Activated CD4-positive, alpha-beta T cell treated with anti-CD3 and anti-CD28 coated beads, Interleukin-2, amount 10 ng/mL, durations not matched to agents 7 days and 5 days (primary cell): ENCODE measurements at regions not wholly inside any gene's neighbourhood (a gene's known extent, or its start where the extent isn't known, plus 50 kb on each side); places are given as distances from the start of the nearest gene placed in this dataset.

Source experiments
- CTCF ChIA-PET: fragments of 350-600 bp; sonication (Branson Sonifier 250); formaldehyde crosslinking; loops from one replicate; lab custom pipeline; 2021; ENCODE audit warnings: antibody characterized with exemption; lab: Charles Lee
- POLR2A ChIA-PET: fragments of 350-600 bp; sonication (Branson Sonifier 250); formaldehyde crosslinking; loops from one replicate; lab custom pipeline; 2021; ENCODE audit warnings: antibody characterized with exemption; lab: Charles Lee
- DNase-seq: peaks from one replicate; pipeline ENCODE4 v3.0.0-alpha.2; 2020
- H3K27ac Mint-ChIP-seq: one replicate; pipeline ENCODE4 v1.8.0; 2021; ENCODE audit warnings: mild to moderate bottlenecking, moderate library complexity, mixed read lengths
- H3K27me3 Mint-ChIP-seq: one replicate; pipeline ENCODE4 v1.8.0; 2021; ENCODE audit warnings: mixed read lengths
- H3K36me3 Mint-ChIP-seq: one replicate; pipeline ENCODE4 v1.8.0; 2021; ENCODE audit warnings: low read depth, mixed read lengths
- H3K4me1 Mint-ChIP-seq: one replicate; pipeline ENCODE4 v1.8.0; 2021; ENCODE audit warnings: mixed read lengths
- H3K4me3 Mint-ChIP-seq: one replicate; pipeline ENCODE4 v1.8.0; 2021; ENCODE audit warnings: mild to moderate bottlenecking, moderate library complexity, mixed read lengths
- H3K9me3 Mint-ChIP-seq: one replicate; pipeline ENCODE4 v1.8.0; 2021; ENCODE audit warnings: mixed read lengths

GRCh38 chr2:19536136-19536535 lies 177.7 kb upstream of the OSR1 start:
- POLR2A ChIA-PET, result no interaction called here
- CTCF ChIA-PET, result no interaction called here
- Mint-ChIP-seq H3K4me1 (no peaks in the 10 kb centered on the region), H3K36me3 (no peaks in the 10 kb centered on the region), H3K27me3 (no peaks in the 10 kb centered on the region), H3K27ac (no peak overlapping the region), H3K9me3 (no peaks in the 10 kb centered on the region), H3K4me3 (no peak overlapping the region)
- DNase-seq, result no peak

GRCh38 chr2:19532547-19533196 lies 174.2 kb upstream of the OSR1 start:
- Mint-ChIP-seq H3K36me3 (no peaks in the 10 kb centered on the region), H3K27me3 (peaks cover 4% of the 10 kb centered on the region), H3K4me3 (no peak overlapping the region), H3K27ac (no peak overlapping the region), H3K4me1 (no peaks in the 10 kb centered on the region), H3K9me3 (no peaks in the 10 kb centered on the region)
- DNase-seq, result no peak
- ChIA-PET POLR2A (no interaction called here), CTCF (no interaction called here)

- no peaks in the 10 kb centered on the region for H3K36me3 Mint-ChIP-seq
- ChIA-PET CTCF (no interaction called here), POLR2A (interaction anchor here (0.6 kb wide), 1 partner anchor 1001 kb away, joined by 3 read pairs; no protein-coding TSS in a partner anchor)
- no peaks in the 10 kb centered on the region for H3K4me1 Mint-ChIP-seq
- no peak overlapping the region for H3K4me3 Mint-ChIP-seq
- no peaks in the 10 kb centered on the region for H3K9me3 Mint-ChIP-seq
- DNase-seq, result no peak
- H3K27me3 Mint-ChIP-seq, result peaks cover 5% of the 10 kb centered on the region
- no peak overlapping the region for H3K27ac Mint-ChIP-seq
Measured at GRCh38 chr2:19529677-19530076, 171.3 kb upstream of the OSR1 start.

- POLR2A ChIA-PET, result no interaction called here
- Mint-ChIP-seq H3K36me3 (no peaks in the 10 kb centered on the region), H3K4me1 (no peaks in the 10 kb centered on the region), H3K9me3 (no peaks in the 10 kb centered on the region), H3K27me3 (peaks cover 5% of the 10 kb centered on the region), H3K27ac (no peak overlapping the region), H3K4me3 (no peak overlapping the region)
- CTCF ChIA-PET, result no interaction called here
- no peak for DNase-seq
Measured at GRCh38 chr2:19527771-19528170, 169.3 kb upstream of the OSR1 start.

- H3K36me3 Mint-ChIP-seq, result no peaks in the 10 kb centered on the region
- no peak overlapping the region for H3K27ac Mint-ChIP-seq
- CTCF ChIA-PET, result no interaction called here
- no peak for DNase-seq
- POLR2A ChIA-PET, result no interaction called here
- no peaks in the 10 kb centered on the region for H3K9me3 Mint-ChIP-seq
- H3K27me3 Mint-ChIP-seq, result peaks cover 5% of the 10 kb centered on the region
- H3K4me3 Mint-ChIP-seq, result no peak overlapping the region
- H3K4me1 Mint-ChIP-seq, result no peaks in the 10 kb centered on the region
Measured at GRCh38 chr2:19525313-19525712, 166.9 kb upstream of the OSR1 start.

- Mint-ChIP-seq H3K9me3 (no peaks in the 10 kb centered on the region), H3K4me3 (no peak overlapping the region), H3K4me1 (no peaks in the 10 kb centered on the region), H3K27ac (no peak overlapping the region), H3K27me3 (peaks cover 3% of the 10 kb centered on the region), H3K36me3 (no peaks in the 10 kb centered on the region)
- POLR2A ChIA-PET, result no interaction called here
- DNase-seq, result no peak
- CTCF ChIA-PET, result no interaction called here
Measured at GRCh38 chr2:19519045-19519444, 160.6 kb upstream of the OSR1 start.

GRCh38 chr2:19507137-19507536 lies 148.7 kb upstream of the OSR1 start:
- no peaks in the 10 kb centered on the region for H3K9me3 Mint-ChIP-seq
- no peaks in the 10 kb centered on the region for H3K36me3 Mint-ChIP-seq
- H3K27me3 Mint-ChIP-seq, result peaks cover 14% of the 10 kb centered on the region
- no peak overlapping the region for H3K27ac Mint-ChIP-seq
- no peak for DNase-seq
- ChIA-PET CTCF (no interaction called here), POLR2A (no interaction called here)
- H3K4me1 Mint-ChIP-seq, result no peaks in the 10 kb centered on the region
- H3K4me3 Mint-ChIP-seq, result no peak overlapping the region

GRCh38 chr2:19505199-19506136 lies 147.0 kb upstream of the OSR1 start:
- no peak for DNase-seq
- CTCF ChIA-PET, result no interaction called here
- POLR2A ChIA-PET, result no interaction called here
- no peak overlapping the region for H3K27ac Mint-ChIP-seq
- H3K27me3 Mint-ChIP-seq, result peaks cover 11% of the 10 kb centered on the region
- H3K36me3 Mint-ChIP-seq, result no peaks in the 10 kb centered on the region
- H3K4me3 Mint-ChIP-seq, result no peak overlapping the region
- no peaks in the 10 kb centered on the region for H3K4me1 Mint-ChIP-seq
- no peaks in the 10 kb centered on the region for H3K9me3 Mint-ChIP-seq

GRCh38 chr2:19504400-19505198 lies 146.2 kb upstream of the OSR1 start:
- Mint-ChIP-seq H3K27ac (no peak overlapping the region), H3K9me3 (no peaks in the 10 kb centered on the region), H3K36me3 (no peaks in the 10 kb centered on the region), H3K4me3 (no peak overlapping the region), H3K27me3 (peaks cover 11% of the 10 kb centered on the region), H3K4me1 (no peaks in the 10 kb centered on the region)
- no peak for DNase-seq
- ChIA-PET POLR2A (no interaction called here), CTCF (interaction anchor here (0.7 kb wide), 1 partner anchor 407 kb away, joined by 4 read pairs; no protein-coding TSS in a partner anchor)

GRCh38 chr2:19503915-19504314 lies 145.5 kb upstream of the OSR1 start:
- Mint-ChIP-seq H3K4me3 (no peak overlapping the region), H3K27ac (no peak overlapping the region), H3K36me3 (no peaks in the 10 kb centered on the region), H3K9me3 (no peaks in the 10 kb centered on the region), H3K4me1 (no peaks in the 10 kb centered on the region), H3K27me3 (peaks cover 10% of the 10 kb centered on the region)
- no peak for DNase-seq
- ChIA-PET POLR2A (no interaction called here), CTCF (interaction anchor here (0.7 kb wide), 1 partner anchor 408 kb away, joined by 4 read pairs; no protein-coding TSS in a partner anchor)

- no peak overlapping the region for H3K27ac Mint-ChIP-seq
- no peaks in the 10 kb centered on the region for H3K4me1 Mint-ChIP-seq
- H3K36me3 Mint-ChIP-seq, result no peaks in the 10 kb centered on the region
- no peak overlapping the region for H3K4me3 Mint-ChIP-seq
- POLR2A ChIA-PET, result no interaction called here
- peaks cover 8% of the 10 kb centered on the region for H3K27me3 Mint-ChIP-seq
- no peaks in the 10 kb centered on the region for H3K9me3 Mint-ChIP-seq
- CTCF ChIA-PET, result no interaction called here
- no peak for DNase-seq
Measured at GRCh38 chr2:19503406-19503805, 145.0 kb upstream of the OSR1 start.

GRCh38 chr2:19500126-19500525 lies 141.7 kb upstream of the OSR1 start:
- Mint-ChIP-seq H3K27ac (no peak overlapping the region), H3K4me3 (no peak overlapping the region), H3K4me1 (no peaks in the 10 kb centered on the region), H3K9me3 (no peaks in the 10 kb centered on the region), H3K36me3 (no peaks in the 10 kb centered on the region), H3K27me3 (peaks cover 10% of the 10 kb centered on the region)
- no peak for DNase-seq
- POLR2A ChIA-PET, result no interaction called here
- CTCF ChIA-PET, result no interaction called here

GRCh38 chr2:19496646-19497045 lies 138.2 kb upstream of the OSR1 start:
- Mint-ChIP-seq H3K4me1 (no peaks in the 10 kb centered on the region), H3K36me3 (no peaks in the 10 kb centered on the region), H3K27me3 (peaks cover 13% of the 10 kb centered on the region), H3K9me3 (no peaks in the 10 kb centered on the region), H3K27ac (no peak overlapping the region), H3K4me3 (no peak overlapping the region)
- ChIA-PET CTCF (no interaction called here), POLR2A (no interaction called here)
- DNase-seq, result no peak
